ENCODE measurements at regions not wholly inside any gene's neighbourhood (a gene's known extent, or its start where the extent isn't known, plus 50 kb on each side); places are given as distances from the start of the nearest gene placed in this dataset.

DNA sequence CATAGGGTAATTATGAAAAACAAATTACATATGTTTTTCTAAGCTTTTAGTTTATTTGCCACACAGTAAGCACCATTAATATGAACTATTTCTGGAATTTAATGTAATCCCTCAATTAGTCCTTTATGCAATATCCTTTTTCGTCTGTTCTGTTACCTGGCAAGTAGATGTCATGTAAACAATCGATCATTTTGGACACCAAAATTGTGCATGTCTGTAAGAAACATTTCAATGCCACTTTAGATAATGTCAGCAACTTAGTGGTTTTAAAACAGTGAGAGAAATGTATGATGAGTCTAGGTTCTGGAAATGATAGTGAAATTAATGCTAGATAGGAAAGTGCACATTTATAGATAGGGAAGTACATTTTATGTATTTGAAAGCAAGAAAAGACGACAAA, 986.6 kb downstream of the ZPLD1 start:
- WGBS (ENCODE audit: insufficient coverage, insufficient replicate concordance, low lambda C conversion rate, missing lambda C conversion rate) = 13% methylated on average over 3 of the region's 3 CpGs
- ChIA-PET CTCF (no interaction called here), SMC1A (ENCODE audit: uncharacterized antibody, unreplicated experiment) (no interaction called here), POLR2A (no interaction called here), RAD21 (ENCODE audit: unreplicated experiment) (no interaction called here)
- FAIRE-seq (no peak), ATAC-seq (no peak), DNase-seq (ENCODE audit: low read depth, low spot score) (no peak)
- Histone ChIP-seq H3K79me2 (ENCODE audit: control insufficient read depth, insufficient read depth, low read length) (no peaks in the 10 kb centered on the region), H3K9me3 (replicated peaks; ENCODE audit: control insufficient read depth, insufficient read depth, low read length) (no peaks in the 10 kb centered on the region), H3K4me2 (ENCODE audit: control insufficient read depth, insufficient read depth) (no peak overlapping the region), H3K4me3 (no peak overlapping the region), H3K36me3 (ENCODE audit: control insufficient read depth in 2 of 2, insufficient read depth in 2 of 2, low read length in 1 of 2) (no peaks in the 10 kb centered on the region), H3K4me1 (ENCODE audit: control insufficient read depth, insufficient read depth, low read length) (no peaks in the 10 kb centered on the region), H3K27me3 (replicated peaks in 1 of 2; ENCODE audit: control insufficient read depth in 2 of 2, insufficient read depth in 2 of 2, low read length in 1 of 2) (no peaks in the 10 kb centered on the region), H3K27ac (ENCODE audit: control insufficient read depth, insufficient read depth) (no peak overlapping the region), H2AFZ (ENCODE audit: control insufficient read depth, low read depth, low read length) (no peak overlapping the region), H4K20me1 (ENCODE audit: control insufficient read depth, insufficient read depth) (no peaks in the 10 kb centered on the region), H3K9ac (ENCODE audit: control insufficient read depth, insufficient read depth, low read length) (no peak overlapping the region)
- intact Hi-C loops (cut with micrococcal nuclease; ENCODE audit: unreplicated experiment) = no loop called here
- no TSS peak for BruUV-seq (replicated peaks)
- no peak for TF ChIP-seq ASH2L (IDR thresholded peaks at IDR 0.05; ENCODE audit: borderline replicate concordance, low read depth)
- TF ChIP-seq NR2C1 (IDR thresholded peaks at IDR 0.05) = no peak
- TF ChIP-seq YY1 (IDR thresholded peaks at IDR 0.05; ENCODE audit: low read depth, low read length) = no peak
- no peak for TF ChIP-seq STAT1 (conservative IDR thresholded peaks at IDR 0.05)
- TF ChIP-seq, protein P1, sequence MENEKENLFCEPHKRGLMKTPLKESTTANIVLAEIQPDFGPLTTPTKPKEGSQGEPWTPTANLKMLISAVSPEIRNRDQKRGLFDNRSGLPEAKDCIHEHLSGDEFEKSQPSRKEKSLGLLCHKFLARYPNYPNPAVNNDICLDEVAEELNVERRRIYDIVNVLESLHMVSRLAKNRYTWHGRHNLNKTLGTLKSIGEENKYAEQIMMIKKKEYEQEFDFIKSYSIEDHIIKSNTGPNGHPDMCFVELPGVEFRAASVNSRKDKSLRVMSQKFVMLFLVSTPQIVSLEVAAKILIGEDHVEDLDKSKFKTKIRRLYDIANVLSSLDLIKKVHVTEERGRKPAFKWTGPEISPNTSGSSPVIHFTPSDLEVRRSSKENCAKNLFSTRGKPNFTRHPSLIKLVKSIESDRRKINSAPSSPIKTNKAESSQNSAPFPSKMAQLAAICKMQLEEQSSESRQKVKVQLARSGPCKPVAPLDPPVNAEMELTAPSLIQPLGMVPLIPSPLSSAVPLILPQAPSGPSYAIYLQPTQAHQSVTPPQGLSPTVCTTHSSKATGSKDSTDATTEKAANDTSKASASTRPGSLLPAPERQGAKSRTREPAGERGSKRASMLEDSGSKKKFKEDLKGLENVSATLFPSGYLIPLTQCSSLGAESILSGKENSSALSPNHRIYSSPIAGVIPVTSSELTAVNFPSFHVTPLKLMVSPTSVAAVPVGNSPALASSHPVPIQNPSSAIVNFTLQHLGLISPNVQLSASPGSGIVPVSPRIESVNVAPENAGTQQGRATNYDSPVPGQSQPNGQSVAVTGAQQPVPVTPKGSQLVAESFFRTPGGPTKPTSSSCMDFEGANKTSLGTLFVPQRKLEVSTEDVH (IDR thresholded peaks at IDR 0.05; ENCODE audit: low read depth, partially characterized antibody) = no peak
- TF ChIP-seq SUPT20H (IDR thresholded peaks at IDR 0.05; ENCODE audit: borderline replicate concordance, control insufficient read depth, low read depth, low read length) = no peak
- TF ChIP-seq FOXM1 (IDR thresholded peaks at IDR 0.05; ENCODE audit: low read depth, low read length) = no peak
- in situ Hi-C loops (cut with MboI) = no loop called here
